Spleen (tissue), 11 donors: ENCODE measurements at regions not wholly inside any gene's neighbourhood (a gene's known extent, or its start where the extent isn't known, plus 50 kb on each side); places are given as distances from the start of the nearest gene placed in this dataset.

Experiments
- DNase-seq: peaks from one replicate; pipeline ENCODE4 v3.0.0-alpha.2; 2020
- H3K27ac ChIP-seq, 8 donors: fragments of 200-600 bp; sonication (generic) in 7 of 8; 1 replicate in 4 of 8; 2 replicates in 4 of 8; pipeline versions ENCODE4 v1.5.0 to v1.8.0; 2016 to 2021; ENCODE audit warnings: inconsistent platforms in 4 of 8, mild to moderate bottlenecking in 4 of 8, moderate library complexity in 1 of 8
- H3K27me3 ChIP-seq, 7 donors: fragments of 200-600 bp; sonication (generic) in 6 of 7; replicated peaks in 1 of 7; 1 replicate in 4 of 7; 2 replicates in 3 of 7; pipeline versions ENCODE4 v1.5.0 to v1.8.0; 2016 to 2021; ENCODE audit warnings: inconsistent platforms in 3 of 7, mild to moderate bottlenecking in 1 of 7
- H3K36me3 ChIP-seq, 6 donors: fragments of 200-600 bp; sonication (generic) in 5 of 6; 1 replicate in 4 of 6; 2 replicates in 2 of 6; pipeline versions ENCODE4 v1.5.0 to v1.8.0; 2016 to 2021; ENCODE audit warnings: inconsistent platforms in 2 of 6
- H3K4me1 ChIP-seq, 6 donors: fragments of 200-600 bp; sonication (generic) in 5 of 6; 1 replicate in 3 of 6; 2 replicates in 3 of 6; pipeline versions ENCODE4 v1.5.0 to v1.8.0; 2016 to 2021; ENCODE audit warnings: inconsistent platforms in 3 of 6
- H3K4me3 ChIP-seq, 8 donors: fragments of 200-600 bp; sonication (generic) in 7 of 8; 1 replicate in 4 of 8; 2 replicates in 4 of 8; pipeline versions ENCODE4 v1.5.0 to v1.8.0; 2016 to 2021; ENCODE audit warnings: inconsistent platforms in 4 of 8, mild to moderate bottlenecking in 4 of 8, moderate library complexity in 2 of 8
- H3K9me3 ChIP-seq, 8 donors: fragments of 200-600 bp; sonication (generic) in 7 of 8; 1 replicate in 4 of 8; 2 replicates in 4 of 8; pipeline versions ENCODE4 v1.5.0 to v1.8.0; 2016 to 2021; ENCODE audit warnings: inconsistent platforms in 4 of 8
- CTCF ChIP-seq, 11 experiments: fragments of 200-600 bp in 7 of 11; fragments of 450-650 bp in 4 of 11; sonication (generic) in 4 of 11; IDR thresholded peaks in 8 of 11; conservative IDR thresholded peaks in 3 of 11; 1 replicate in 7 of 11; 2 replicates in 4 of 11; pipeline versions ENCODE4 v1.4.0 to v1.8.0; 2016 to 2021; ENCODE audit warnings: antibody characterized with exemption in 11 of 11, inconsistent platforms in 4 of 11, mild to moderate bottlenecking in 1 of 11
- POLR2A ChIP-seq, 3 donors: fragments of 450-650 bp; IDR thresholded peaks; one replicate each; pipeline ENCODE4 v1.5.1; 2017; ENCODE audit warnings: antibody characterized with exemption in 3 of 3, mild to moderate bottlenecking in 1 of 3
- POLR2AphosphoS5 ChIP-seq, 3 donors: sonication (generic); formaldehyde crosslinking; IDR thresholded peaks; one replicate each; pipeline ENCODE4 v1.5.1; 2017; ENCODE audit warnings: antibody characterized with exemption in 3 of 3
- WGBS, 5 donors: extraction: QIAGEN DNeasy Blood & Tissue Kit in 3 of 5; methylation state at CpG; one replicate each; pipeline versions ENCODE4 v1.1.5 to v1.1.7; 2013 to 2018; 5-methylcytosine and 5-hydroxymethylcytosine counted together
- intact Hi-C: fragments of 100-400 bp; cut with DNase I; formaldehyde crosslinking; loops from one replicate; pipeline ENCODE4 v1.15.0; 2023; ENCODE audit warnings: low total_unique reads
- donor health status: healthy with polysubstance abuse.
- donor health status: DM: no; HTN: no; CAD: no; lungs with moderate emphysema.
- donor health status: DM: no; HTN: no; CAD: no.
- donor health status: Bipolar disorder and iron deficiency.
- donor health status: healthy.
- donor health status: DM: no; HTN: no; CAD: no.
- donor health status: DM: yes; HTN: yes; CAD: no.

- no peaks in the 10 kb centered on the region for H3K27me3 ChIP-seq
- TF ChIP-seq CTCF (IDR thresholded peaks at IDR 0.05 in 8 of 11, conservative IDR thresholded peaks at IDR 0.05 in 3 of 11), result no peak
- TF ChIP-seq POLR2A (IDR thresholded peaks at IDR 0.05), result no peak
- TF ChIP-seq POLR2AphosphoS5 (IDR thresholded peaks at IDR 0.05), result no peak
- no peak for DNase-seq
- no peaks in the 10 kb centered on the region for H3K9me3 ChIP-seq
- no peak overlapping the region for H3K27ac ChIP-seq
- peaks cover 0 to 85% (median 13%) of the 10 kb centered on the region in 6 donors for H3K36me3 ChIP-seq
- peaks cover 0 to 17% (median 8%) of the 10 kb centered on the region in 6 donors for H3K4me1 ChIP-seq
- 93 to 100% (median 98%) methylated on average over 1 of the region's 1 CpG for WGBS, 5 donors
- intact Hi-C loops, result no loop called here
- H3K4me3 ChIP-seq, result no peak overlapping the region
Measured at GRCh38 chr2:201018636-201019035, 52.8 kb downstream of the HYCC2 start.

- H3K27me3 ChIP-seq, result no peaks in the 10 kb centered on the region
- H3K4me1 ChIP-seq, result peaks cover 0 to 3% (median 1%) of the 10 kb centered on the region in 6 donors
- no peak overlapping the region for H3K4me3 ChIP-seq
- peaks cover 0 to 84% (median 10%) of the 10 kb centered on the region in 6 donors for H3K36me3 ChIP-seq
- intact Hi-C loops, result no loop called here
- no peak for DNase-seq
- TF ChIP-seq POLR2AphosphoS5 (IDR thresholded peaks at IDR 0.05) (no peak), POLR2A (IDR thresholded peaks at IDR 0.05) (no peak), CTCF (IDR thresholded peaks at IDR 0.05 in 8 of 11, conservative IDR thresholded peaks at IDR 0.05 in 3 of 11) (no peak)
- 96 to 98% (median 98%) methylated on average over 5 of the region's 5 CpGs for WGBS, 5 donors
- no peaks in the 10 kb centered on the region for H3K9me3 ChIP-seq
- H3K27ac ChIP-seq, result no peak overlapping the region
Measured at GRCh38 chr2:201016859-201017258, 53.4 kb upstream of the ORC2 start.
